ENCODE measurements at regions not wholly inside any gene's neighbourhood (a gene's known extent, or its start where the extent isn't known, plus 50 kb on each side); places are given as distances from the start of the nearest gene placed in this dataset.

GRCh38 chr6:134738211-134738885 lies 211.6 kb downstream of the ALDH8A1 start:
- 0% methylated on average over 1 of the region's 1 CpG for WGBS (ENCODE audit: insufficient coverage, low coverage, missing lambda C conversion rate)
- no peak overlapping the region for H3K9ac ChIP-seq (ENCODE audit: insufficient read depth in 1 of 2, low read depth in 2 of 2, low read length in 2 of 2)
- ATAC-seq (no peak), DNase-seq (ENCODE audit: extremely low read depth in 1 of 4, low spot score in 3 of 4) (no peak), FAIRE-seq (no peak)
- H3K27ac ChIP-seq (ENCODE audit: extremely low read depth, low read depth, low read length), result no peak overlapping the region
- CTCF ChIA-PET (ENCODE audit: low intra/inter-chr PET ratio), result no interaction called here
- in situ Hi-C loops (cut with MboI), result no loop called here
- H3K4me2 ChIP-seq (ENCODE audit: insufficient read depth, low read length), result no peak overlapping the region
- no peak overlapping the region for H3K4me3 ChIP-seq
- H2AFZ ChIP-seq (ENCODE audit: low read depth, low read length), result no peak overlapping the region
- no peaks in the 10 kb centered on the region for H3K9me1 ChIP-seq (ENCODE audit: control insufficient read depth, insufficient read depth, low read length)
- no peaks in the 10 kb centered on the region for H3K9me3 ChIP-seq (replicated peaks; ENCODE audit: control insufficient read depth, insufficient read depth, low read depth, low read length)
- H4K20me1 ChIP-seq (replicated peaks; ENCODE audit: control insufficient read depth, insufficient read depth, low read length), result no peaks in the 10 kb centered on the region
- H3K36me3 ChIP-seq (ENCODE audit: control insufficient read depth, insufficient read depth, low read length), result no peaks in the 10 kb centered on the region
- intact Hi-C loops (cut with micrococcal nuclease), result no loop called here
- POLR2A ChIA-PET, result interaction anchor here (0.9 kb wide), 1 partner anchor 18 kb away, joined by 3 read pairs; no protein-coding TSS in a partner anchor
- H3K27me3 ChIP-seq (ENCODE audit: control insufficient read depth in 2 of 2, insufficient read depth in 2 of 2, low read length in 2 of 2), result peaks cover 5 to 14% of the 10 kb centered on the region in 2 experiments; a peak in 3 of 5 replicates
- TF ChIP-seq ZNF707 (CRISPR knock-in tag; conservative IDR thresholded peaks at IDR 0.05), result no peak
- TF ChIP-seq, protein P1, sequence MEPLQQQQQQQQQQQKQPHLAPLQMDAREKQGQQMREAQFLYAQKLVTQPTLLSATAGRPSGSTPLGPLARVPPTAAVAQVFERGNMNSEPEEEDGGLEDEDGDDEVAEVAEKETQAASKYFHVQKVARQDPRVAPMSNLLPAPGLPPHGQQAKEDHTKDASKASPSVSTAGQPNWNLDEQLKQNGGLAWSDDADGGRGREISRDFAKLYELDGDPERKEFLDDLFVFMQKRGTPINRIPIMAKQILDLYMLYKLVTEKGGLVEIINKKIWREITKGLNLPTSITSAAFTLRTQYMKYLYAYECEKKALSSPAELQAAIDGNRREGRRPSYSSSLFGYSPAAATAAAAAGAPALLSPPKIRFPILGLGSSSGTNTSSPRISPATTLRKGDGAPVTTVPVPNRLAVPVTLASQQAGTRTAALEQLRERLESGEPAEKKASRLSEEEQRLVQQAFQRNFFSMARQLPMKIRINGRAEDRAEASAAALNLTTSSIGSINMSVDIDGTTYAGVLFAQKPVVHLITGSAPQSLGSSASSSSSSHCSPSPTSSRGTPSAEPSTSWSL (CRISPR knock-in tag; IDR thresholded peaks at IDR 0.05; ENCODE audit: borderline replicate concordance), result no peak
- BruUV-seq (replicated peaks), result no TSS peak
- no peaks in the 10 kb centered on the region for H3K4me1 ChIP-seq (replicated peaks in 1 of 2; ENCODE audit: control insufficient read depth in 2 of 2, insufficient read depth in 2 of 2, low read length in 2 of 2)
- no peaks in the 10 kb centered on the region for H3K79me2 ChIP-seq (ENCODE audit: control insufficient read depth, insufficient read depth, low read length)

- Histone ChIP-seq H2AFZ (ENCODE audit: low read depth, low read length) (no peak overlapping the region), H3K4me3 (no peak overlapping the region), H3K36me3 (ENCODE audit: control insufficient read depth, insufficient read depth, low read length) (no peaks in the 10 kb centered on the region), H3K9me1 (ENCODE audit: control insufficient read depth, insufficient read depth, low read length) (no peaks in the 10 kb centered on the region), H3K9me3 (replicated peaks; ENCODE audit: control insufficient read depth, insufficient read depth, low read depth, low read length) (no peaks in the 10 kb centered on the region), H3K27me3 (ENCODE audit: control insufficient read depth in 2 of 2, insufficient read depth in 2 of 2, low read length in 2 of 2) (peaks cover 8 to 11% of the 10 kb centered on the region in 2 experiments; a peak in 3 of 5 replicates), H3K79me2 (ENCODE audit: control insufficient read depth, insufficient read depth, low read length) (no peaks in the 10 kb centered on the region), H3K27ac (ENCODE audit: extremely low read depth, low read depth, low read length) (no peak overlapping the region), H3K4me1 (replicated peaks in 1 of 2; ENCODE audit: control insufficient read depth in 2 of 2, insufficient read depth in 2 of 2, low read length in 2 of 2) (no peaks in the 10 kb centered on the region), H3K9ac (ENCODE audit: insufficient read depth in 1 of 2, low read depth in 2 of 2, low read length in 2 of 2) (no peak overlapping the region), H3K4me2 (ENCODE audit: insufficient read depth, low read length) (no peak overlapping the region), H4K20me1 (replicated peaks; ENCODE audit: control insufficient read depth, insufficient read depth, low read length) (no peaks in the 10 kb centered on the region)
- ChIA-PET CTCF (ENCODE audit: low intra/inter-chr PET ratio) (no interaction called here), POLR2A (no interaction called here)
- DNase-seq (ENCODE audit: extremely low read depth in 1 of 4, low spot score in 3 of 4), result no peak
- ATAC-seq, result no peak
- no peak for FAIRE-seq
- no TSS peak for BruUV-seq (replicated peaks)
- intact Hi-C loops (cut with micrococcal nuclease) (no loop called here), in situ Hi-C loops (cut with MboI) (no loop called here)
- TF ChIP-seq DMBX1 (CRISPR knock-in tag; IDR thresholded peaks at IDR 0.05; ENCODE audit: borderline replicate concordance), result no peak
- no peak for TF ChIP-seq JUND (IDR thresholded peaks at IDR 0.05; ENCODE audit: borderline replicate concordance, low read depth, low read length)
- TF ChIP-seq JUND (tag; IDR thresholded peaks at IDR 0.05; ENCODE audit: borderline replicate concordance, low read depth, low read length), result no peak
- TF ChIP-seq HDAC1 (IDR thresholded peaks at IDR 0.05), result no peak
- no peak for TF ChIP-seq ZNF133 (CRISPR knock-in tag; IDR thresholded peaks at IDR 0.05)
- no peak for TF ChIP-seq PBX2 (CRISPR knock-in tag; IDR thresholded peaks at IDR 0.05; ENCODE audit: low read depth)
- no peak for TF ChIP-seq PBX2 (tag; conservative IDR thresholded peaks at IDR 0.05; ENCODE audit: low read depth)
- TF ChIP-seq YY1 (IDR thresholded peaks at IDR 0.05; ENCODE audit: borderline replicate concordance in 1 of 3, control insufficient read depth in 1 of 3, extremely low read depth in 1 of 3, insufficient read depth in 3 of 3, insufficient read length in 1 of 3, insufficient replicate concordance in 2 of 3, low read depth in 1 of 3, low read length in 2 of 3), result no peak
- TF ChIP-seq ZNF41 (CRISPR knock-in tag; conservative IDR thresholded peaks at IDR 0.05), result no peak
- no peak for TF ChIP-seq EHMT2 (IDR thresholded peaks at IDR 0.05)
Measured at GRCh38 chr6:134735461-134735860, 214.4 kb downstream of the ALDH8A1 start.
